ENCODE measurements at regions not wholly inside any gene's neighbourhood (a gene's known extent, or its start where the extent isn't known, plus 50 kb on each side); places are given as distances from the start of the nearest gene placed in this dataset.

DNA sequence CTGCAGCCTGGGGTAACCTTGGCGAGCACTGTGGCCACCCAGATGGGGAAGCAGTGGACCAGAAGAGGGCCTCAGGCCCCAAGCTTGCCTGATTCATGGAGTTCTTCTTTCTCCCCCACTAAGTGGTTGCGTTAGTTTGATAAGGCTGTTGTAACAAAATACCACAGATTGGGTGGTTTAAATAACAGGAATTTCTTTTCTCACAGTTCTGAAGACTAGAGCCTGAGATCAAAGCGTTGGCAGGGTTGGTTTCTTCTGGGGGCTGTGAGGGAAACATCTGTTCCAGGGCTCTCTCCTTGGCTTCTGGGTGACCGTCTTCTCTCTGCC, 105.7 kb upstream of the GATB start:
- Mint-ChIP-seq H3K4me3 (no peak overlapping the region), H3K27ac (ENCODE audit: low read depth) (no peak overlapping the region), H3K4me1 (peaks cover 11% of the 10 kb centered on the region), H3K36me3 (ENCODE audit: insufficient read depth) (peaks cover 2% of the 10 kb centered on the region), H3K27me3 (peaks cover 9% of the 10 kb centered on the region), H3K9me3 (peaks cover 7% of the 10 kb centered on the region)
- DNase-seq (ENCODE audit: low spot score in 2 of 2) (no peak), ATAC-seq (replicated peaks; ENCODE audit: extremely low read depth, poor library complexity, severe bottlenecking) (no peak)

DNA sequence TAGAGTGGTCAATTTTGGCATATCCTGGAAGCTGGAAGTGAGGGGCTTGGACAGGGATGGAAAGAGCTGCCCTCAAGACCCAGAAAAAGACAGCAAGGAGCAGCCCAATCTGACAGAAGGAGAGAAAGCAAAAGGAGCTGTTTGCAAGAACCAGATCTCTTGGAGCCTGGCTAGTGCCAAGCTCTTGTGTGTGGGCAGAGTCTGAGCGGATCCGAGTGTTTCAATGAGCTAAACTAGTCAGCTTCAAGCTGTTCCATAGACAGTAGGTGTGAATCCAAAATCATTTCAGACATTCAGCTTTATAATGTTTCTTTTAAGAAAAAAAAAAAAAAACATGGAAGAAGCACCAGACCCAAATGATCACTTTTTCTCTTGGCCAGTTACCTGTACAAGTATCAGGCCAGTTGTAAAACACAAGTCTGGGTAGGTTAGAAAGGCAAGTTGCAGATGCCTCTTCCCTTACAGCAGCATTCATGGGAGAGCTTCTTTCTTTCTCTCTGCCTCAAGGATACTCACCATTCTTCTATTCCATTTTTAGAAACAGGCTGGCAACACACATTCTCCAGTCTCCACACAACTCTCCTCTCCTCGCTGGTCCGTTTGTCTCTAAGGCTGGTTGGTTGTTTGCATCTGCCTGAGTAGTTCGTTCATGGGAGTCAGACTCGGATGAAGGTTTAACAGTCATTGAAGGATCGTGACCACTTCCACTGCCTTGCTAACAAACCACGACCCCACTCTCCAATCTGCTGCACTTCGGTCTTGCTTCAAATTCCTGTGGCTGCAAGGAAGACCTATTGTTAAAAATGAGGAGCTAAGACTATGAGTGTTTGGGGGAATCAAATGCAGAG, 105.2 kb upstream of the GATB start:
- Mint-ChIP-seq H3K36me3 (ENCODE audit: insufficient read depth) (peaks cover 2% of the 10 kb centered on the region), H3K4me3 (no peak overlapping the region), H3K4me1 (peaks cover 11% of the 10 kb centered on the region), H3K9me3 (peaks cover 7% of the 10 kb centered on the region), H3K27ac (ENCODE audit: low read depth) (no peak overlapping the region), H3K27me3 (peaks cover 13% of the 10 kb centered on the region)
- no peak for ATAC-seq (replicated peaks; ENCODE audit: extremely low read depth, poor library complexity, severe bottlenecking)
- no peak for DNase-seq (ENCODE audit: low spot score in 2 of 2)

DNA sequence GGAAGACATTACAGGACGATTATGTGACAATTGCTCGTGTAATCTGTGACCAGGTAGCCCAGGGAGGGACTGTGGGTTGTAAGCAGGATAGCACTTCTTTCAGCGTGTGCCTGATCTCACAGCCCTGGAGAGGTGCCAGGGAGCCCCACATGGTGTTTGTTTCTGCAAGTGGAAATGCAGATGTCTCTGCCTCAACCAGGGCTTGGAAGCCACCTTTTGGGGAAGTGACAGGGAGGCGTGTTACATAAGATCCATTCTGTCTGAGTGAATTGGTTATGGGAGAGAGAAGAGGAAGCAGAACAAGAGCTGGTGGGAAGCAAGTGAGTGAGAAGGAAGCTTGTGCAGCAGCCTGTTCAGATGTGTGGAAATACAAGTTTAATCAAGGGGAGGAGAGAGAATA, 104.5 kb upstream of the GATB start:
- H3K27me3 Mint-ChIP-seq, result peaks cover 13% of the 10 kb centered on the region
- H3K36me3 Mint-ChIP-seq (ENCODE audit: insufficient read depth), result peaks cover 2% of the 10 kb centered on the region
- ATAC-seq (replicated peaks; ENCODE audit: extremely low read depth, poor library complexity, severe bottlenecking), result peak; percentile 46
- no peak overlapping the region for H3K4me3 Mint-ChIP-seq
- no peak for DNase-seq (ENCODE audit: low spot score in 2 of 2)
- peaks cover 11% of the 10 kb centered on the region for H3K4me1 Mint-ChIP-seq
- H3K9me3 Mint-ChIP-seq, result peaks cover 7% of the 10 kb centered on the region
- H3K27ac Mint-ChIP-seq (ENCODE audit: low read depth), result no peak overlapping the region

DNA sequence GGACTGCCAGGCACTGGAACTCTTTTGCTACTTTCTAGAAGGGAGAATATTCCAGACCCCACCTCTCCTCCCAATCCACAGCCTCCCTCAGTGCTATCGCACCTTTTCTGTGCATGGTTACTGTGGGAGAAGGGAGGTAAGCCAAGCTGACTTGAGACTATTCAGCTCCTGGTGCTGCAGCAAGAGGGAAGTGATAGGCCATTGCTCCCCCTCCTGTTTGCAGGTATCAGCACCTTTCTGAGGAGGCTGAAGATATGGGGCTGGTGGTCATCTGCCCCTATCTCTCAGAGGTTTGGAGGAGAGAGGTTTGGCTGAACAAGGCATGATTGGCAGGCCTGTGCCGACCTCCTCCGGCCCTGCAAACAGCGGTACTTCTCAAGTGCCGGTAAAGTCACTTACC, 103.3 kb upstream of the GATB start:
- Mint-ChIP-seq H3K27me3 (peaks cover 13% of the 10 kb centered on the region), H3K9me3 (peaks cover 7% of the 10 kb centered on the region), H3K4me1 (peaks cover 11% of the 10 kb centered on the region), H3K27ac (ENCODE audit: low read depth) (no peak overlapping the region), H3K4me3 (no peak overlapping the region), H3K36me3 (ENCODE audit: insufficient read depth) (peaks cover 2% of the 10 kb centered on the region)
- ATAC-seq (replicated peaks; ENCODE audit: extremely low read depth, poor library complexity, severe bottlenecking), result no peak
- DNase-seq (ENCODE audit: low spot score in 2 of 2), result no peak

DNA sequence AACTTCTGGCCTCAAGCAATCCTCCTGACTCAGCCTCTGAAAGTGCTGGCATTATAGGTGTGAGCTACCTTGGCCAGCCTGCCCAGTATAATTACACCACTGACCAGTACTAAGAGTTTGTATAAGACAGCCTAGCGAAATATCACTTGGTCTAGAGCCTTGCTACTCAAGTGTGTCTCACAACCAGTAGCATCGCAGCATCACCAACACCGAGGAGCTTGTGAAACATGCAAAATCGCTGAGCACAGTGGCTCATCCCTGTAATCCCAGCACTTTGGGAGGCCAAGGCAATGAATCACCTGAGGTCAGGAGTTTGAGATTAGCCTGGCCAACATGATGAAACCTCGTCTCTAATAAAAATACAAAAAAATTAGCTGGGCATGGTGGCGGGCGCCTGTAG, 102.0 kb upstream of the GATB start:
- Mint-ChIP-seq H3K36me3 (ENCODE audit: insufficient read depth) (peaks cover 2% of the 10 kb centered on the region), H3K27ac (ENCODE audit: low read depth) (no peak overlapping the region), H3K4me3 (no peak overlapping the region), H3K27me3 (peaks cover 22% of the 10 kb centered on the region), H3K4me1 (peaks cover 11% of the 10 kb centered on the region), H3K9me3 (peaks cover 3% of the 10 kb centered on the region)
- ATAC-seq (replicated peaks; ENCODE audit: extremely low read depth, poor library complexity, severe bottlenecking) (no peak), DNase-seq (ENCODE audit: low spot score in 2 of 2) (no peak)

DNA sequence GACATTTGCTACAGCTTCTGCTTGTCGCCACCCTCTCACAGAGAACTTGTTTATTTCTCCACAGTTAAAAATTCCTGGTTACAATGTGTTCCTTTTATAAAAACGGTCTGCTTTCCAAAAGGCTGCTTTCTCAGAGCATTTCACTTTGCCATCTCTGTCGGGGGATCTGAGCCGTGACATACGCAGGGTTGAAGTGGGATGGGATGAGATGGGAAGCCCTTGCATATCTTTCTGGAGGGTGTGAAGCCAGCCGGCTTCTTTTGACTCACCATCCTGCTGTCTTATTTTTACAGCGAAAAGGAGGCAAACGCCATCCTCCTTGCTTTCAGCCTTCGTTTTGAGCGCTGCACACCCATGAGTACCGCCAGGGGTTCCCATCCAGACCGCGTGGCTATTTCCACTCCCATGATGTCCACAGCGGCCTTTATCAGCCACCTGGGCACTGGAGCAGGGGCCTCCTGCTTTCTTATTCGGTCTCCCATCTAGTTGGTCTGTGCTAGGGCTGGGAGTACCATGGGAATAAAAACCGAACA, 99.8 kb upstream of the GATB start:
- ATAC-seq (replicated peaks; ENCODE audit: extremely low read depth, poor library complexity, severe bottlenecking), result no peak
- Mint-ChIP-seq H3K27me3 (peaks cover 38% of the 10 kb centered on the region), H3K36me3 (ENCODE audit: insufficient read depth) (peaks cover 1% of the 10 kb centered on the region), H3K9me3 (no peaks in the 10 kb centered on the region), H3K27ac (ENCODE audit: low read depth) (no peak overlapping the region), H3K4me1 (peaks cover 6% of the 10 kb centered on the region), H3K4me3 (no peak overlapping the region)
- no peak for DNase-seq (ENCODE audit: low spot score in 2 of 2)

DNA sequence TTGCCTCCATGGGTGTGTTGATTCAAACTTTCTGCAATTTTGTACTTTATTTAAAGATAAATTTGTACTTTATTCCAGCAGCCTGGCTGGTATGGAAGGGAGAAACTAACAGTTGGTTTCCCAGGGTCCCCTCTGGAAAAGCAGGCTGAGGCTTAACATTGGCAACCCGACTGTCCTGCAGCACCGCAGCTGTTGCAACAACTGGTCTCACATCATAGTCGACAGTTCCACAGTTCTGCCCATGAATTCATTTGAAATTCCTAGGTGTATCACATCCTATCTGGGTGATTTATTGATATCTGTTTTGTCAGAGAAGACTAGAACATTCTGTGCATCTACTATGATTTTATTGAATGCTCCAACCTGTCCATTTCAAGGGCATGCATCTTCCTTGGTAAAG, 98.8 kb upstream of the GATB start:
- no peak overlapping the region for H3K27ac Mint-ChIP-seq (ENCODE audit: low read depth)
- H3K27me3 Mint-ChIP-seq, result peaks cover 40% of the 10 kb centered on the region
- H3K36me3 Mint-ChIP-seq (ENCODE audit: insufficient read depth), result peaks cover 1% of the 10 kb centered on the region
- DNase-seq (ENCODE audit: low spot score in 2 of 2), result no peak
- H3K4me1 Mint-ChIP-seq, result no peaks in the 10 kb centered on the region
- H3K9me3 Mint-ChIP-seq, result no peaks in the 10 kb centered on the region
- no peak overlapping the region for H3K4me3 Mint-ChIP-seq
- ATAC-seq (replicated peaks; ENCODE audit: extremely low read depth, poor library complexity, severe bottlenecking), result no peak

DNA sequence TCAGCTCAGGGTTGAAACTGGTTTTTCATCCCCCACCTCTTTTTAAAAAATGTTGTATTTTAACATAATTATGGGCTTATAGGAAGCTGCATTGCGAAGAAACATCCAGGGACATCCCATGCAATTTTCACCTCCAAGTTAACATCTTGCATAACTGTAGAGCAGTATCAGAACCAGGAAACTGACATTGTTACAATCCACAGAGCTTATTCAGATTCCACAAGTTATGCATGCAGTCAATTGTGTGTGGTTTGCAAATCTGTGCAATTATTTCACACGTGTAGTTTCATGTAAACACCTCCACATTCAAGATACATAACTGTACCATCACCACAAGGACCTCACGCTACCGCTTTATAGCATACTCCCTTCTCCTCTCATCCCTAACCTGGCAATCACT, 97.5 kb upstream of the GATB start:
- ATAC-seq (replicated peaks; ENCODE audit: extremely low read depth, poor library complexity, severe bottlenecking), result no peak
- no peaks in the 10 kb centered on the region for H3K4me1 Mint-ChIP-seq
- H3K4me3 Mint-ChIP-seq, result no peak overlapping the region
- DNase-seq (ENCODE audit: low spot score in 2 of 2), result no peak
- peaks cover 1% of the 10 kb centered on the region for H3K36me3 Mint-ChIP-seq (ENCODE audit: insufficient read depth)
- peaks cover 40% of the 10 kb centered on the region for H3K27me3 Mint-ChIP-seq
- no peaks in the 10 kb centered on the region for H3K9me3 Mint-ChIP-seq
- H3K27ac Mint-ChIP-seq (ENCODE audit: low read depth), result no peak overlapping the region

DNA sequence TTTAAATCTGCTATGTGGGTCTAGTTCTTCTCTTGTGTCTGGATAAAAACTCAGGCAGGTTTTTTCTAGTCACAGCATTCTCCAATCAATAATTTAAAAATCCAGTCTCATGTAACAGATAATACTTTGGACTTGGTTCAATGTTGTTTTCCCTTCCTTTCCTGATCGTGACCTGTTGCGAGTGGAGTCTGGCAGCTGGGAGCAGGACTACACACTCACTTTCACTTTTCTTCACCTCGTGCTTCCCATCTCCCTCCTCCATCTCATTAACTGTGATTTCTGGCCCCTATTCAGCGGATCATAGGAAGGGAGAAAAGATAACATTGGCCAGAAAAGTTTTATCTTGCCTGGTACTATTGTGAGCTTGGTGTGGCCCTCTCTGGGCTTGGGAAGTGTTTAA, 96.6 kb upstream of the GATB start:
- Mint-ChIP-seq H3K9me3 (no peaks in the 10 kb centered on the region), H3K27me3 (peaks cover 38% of the 10 kb centered on the region), H3K27ac (ENCODE audit: low read depth) (no peak overlapping the region), H3K36me3 (ENCODE audit: insufficient read depth) (peaks cover 1% of the 10 kb centered on the region), H3K4me3 (no peak overlapping the region), H3K4me1 (no peaks in the 10 kb centered on the region)
- no peak for DNase-seq (ENCODE audit: low spot score in 2 of 2)
- no peak for ATAC-seq (replicated peaks; ENCODE audit: extremely low read depth, poor library complexity, severe bottlenecking)

DNA sequence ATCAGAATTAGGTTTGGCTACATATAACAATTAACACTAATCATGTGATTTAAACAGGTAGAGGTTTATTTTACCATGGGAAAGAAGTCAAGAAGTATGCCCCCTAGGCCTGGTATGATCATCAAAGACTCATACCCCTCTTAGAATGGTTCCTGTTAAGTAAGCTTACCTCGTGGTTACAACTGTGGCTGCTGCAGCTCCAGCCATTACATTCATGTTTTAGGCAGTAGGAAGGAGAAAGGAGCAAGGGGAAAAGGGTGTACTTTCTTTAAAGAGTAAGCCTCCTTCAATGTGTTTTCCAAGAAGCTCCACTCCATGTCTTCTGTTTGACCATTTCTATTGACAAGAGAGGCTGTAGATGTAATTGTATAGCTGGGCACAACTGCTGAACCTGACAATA, 94.9 kb upstream of the GATB start:
- Mint-ChIP-seq H3K4me3 (no peak overlapping the region), H3K27ac (ENCODE audit: low read depth) (no peak overlapping the region), H3K27me3 (peaks cover 42% of the 10 kb centered on the region), H3K4me1 (no peaks in the 10 kb centered on the region), H3K9me3 (no peaks in the 10 kb centered on the region), H3K36me3 (ENCODE audit: insufficient read depth) (peaks cover 1% of the 10 kb centered on the region)
- ATAC-seq (replicated peaks; ENCODE audit: extremely low read depth, poor library complexity, severe bottlenecking), result no peak
- DNase-seq (ENCODE audit: low spot score in 2 of 2), result no peak

DNA sequence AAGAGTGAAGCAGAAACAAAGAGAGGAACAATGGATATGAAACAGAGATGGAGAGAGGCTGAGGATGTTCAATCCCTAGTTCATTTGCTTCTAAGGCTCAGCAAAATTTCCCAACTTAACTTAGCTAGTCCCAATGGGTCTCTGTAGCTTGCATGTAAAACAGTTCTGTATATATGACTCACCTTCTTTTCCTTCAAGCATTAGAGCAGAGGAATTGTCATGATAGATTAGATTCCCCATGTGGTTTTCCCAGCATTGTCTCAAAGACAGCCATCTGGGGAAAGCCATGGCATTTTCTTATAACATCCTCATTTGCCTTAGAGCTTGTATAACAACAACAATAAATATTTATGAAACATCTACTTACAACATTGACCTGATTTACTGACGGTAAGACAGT, 93.9 kb upstream of the GATB start:
- ATAC-seq (replicated peaks; ENCODE audit: extremely low read depth, poor library complexity, severe bottlenecking) (no peak), DNase-seq (ENCODE audit: low spot score in 2 of 2) (no peak)
- H3K9me3 Mint-ChIP-seq, result no peaks in the 10 kb centered on the region
- peaks cover 1% of the 10 kb centered on the region for H3K36me3 Mint-ChIP-seq (ENCODE audit: insufficient read depth)
- peaks cover 43% of the 10 kb centered on the region for H3K27me3 Mint-ChIP-seq
- H3K4me1 Mint-ChIP-seq, result no peaks in the 10 kb centered on the region
- no peak overlapping the region for H3K27ac Mint-ChIP-seq (ENCODE audit: low read depth)
- H3K4me3 Mint-ChIP-seq, result no peak overlapping the region

DNA sequence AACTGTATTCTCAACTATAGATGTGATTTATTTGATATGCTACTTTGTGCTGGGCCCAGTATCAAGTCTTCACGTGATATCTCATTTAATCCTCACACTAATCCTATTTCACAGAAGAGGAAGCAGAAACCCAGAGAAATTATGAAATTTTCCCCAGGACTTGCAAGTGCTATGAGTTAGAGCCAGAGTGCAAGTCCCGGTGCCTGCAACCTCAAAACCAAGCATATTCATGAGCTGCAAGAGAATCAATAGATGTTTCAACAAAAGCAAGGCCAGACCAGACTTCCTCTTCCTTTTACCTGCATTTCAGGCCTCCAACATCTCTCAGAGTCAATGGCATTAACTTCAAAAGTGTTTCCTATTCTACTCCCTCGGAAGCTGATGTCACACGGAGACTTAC, 92.2 kb upstream of the GATB start:
- Mint-ChIP-seq H3K27me3 (peaks cover 44% of the 10 kb centered on the region), H3K36me3 (ENCODE audit: insufficient read depth) (peaks cover 1% of the 10 kb centered on the region), H3K4me3 (no peak overlapping the region), H3K4me1 (no peaks in the 10 kb centered on the region), H3K27ac (ENCODE audit: low read depth) (no peak overlapping the region), H3K9me3 (no peaks in the 10 kb centered on the region)
- ATAC-seq (replicated peaks; ENCODE audit: extremely low read depth, poor library complexity, severe bottlenecking), result no peak
- DNase-seq (ENCODE audit: low spot score in 2 of 2), result no peak

DNA sequence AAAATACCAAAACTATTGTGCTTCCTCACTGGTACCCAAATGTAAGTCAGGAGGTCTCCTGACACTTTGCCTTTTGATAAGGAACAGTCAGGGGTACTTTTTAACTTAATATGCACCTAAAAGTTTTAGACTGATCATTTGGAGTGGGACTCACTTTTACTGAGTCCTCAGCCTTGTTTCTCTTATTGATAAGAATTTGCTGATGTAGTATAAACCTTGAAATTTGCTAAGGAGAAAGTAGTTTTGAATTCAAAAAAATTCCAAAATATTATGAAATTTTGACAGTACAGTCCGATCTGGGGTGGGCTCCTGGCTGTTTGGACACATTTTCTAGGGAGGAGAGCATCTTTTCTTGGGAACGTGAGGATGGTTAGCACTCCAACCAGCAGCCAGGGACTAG, 91.4 kb upstream of the GATB start:
- H3K9me3 Mint-ChIP-seq, result no peaks in the 10 kb centered on the region
- ATAC-seq (replicated peaks; ENCODE audit: extremely low read depth, poor library complexity, severe bottlenecking) (no peak), DNase-seq (ENCODE audit: low spot score in 2 of 2) (no peak)
- H3K36me3 Mint-ChIP-seq (ENCODE audit: insufficient read depth), result no peaks in the 10 kb centered on the region
- no peak overlapping the region for H3K4me3 Mint-ChIP-seq
- H3K27ac Mint-ChIP-seq (ENCODE audit: low read depth), result no peak overlapping the region
- no peaks in the 10 kb centered on the region for H3K4me1 Mint-ChIP-seq
- H3K27me3 Mint-ChIP-seq, result peaks cover 42% of the 10 kb centered on the region
